ENCODE measurements at regions not wholly inside any gene's neighbourhood (a gene's known extent, or its start where the extent isn't known, plus 50 kb on each side); places are given as distances from the start of the nearest gene placed in this dataset.

DNA sequence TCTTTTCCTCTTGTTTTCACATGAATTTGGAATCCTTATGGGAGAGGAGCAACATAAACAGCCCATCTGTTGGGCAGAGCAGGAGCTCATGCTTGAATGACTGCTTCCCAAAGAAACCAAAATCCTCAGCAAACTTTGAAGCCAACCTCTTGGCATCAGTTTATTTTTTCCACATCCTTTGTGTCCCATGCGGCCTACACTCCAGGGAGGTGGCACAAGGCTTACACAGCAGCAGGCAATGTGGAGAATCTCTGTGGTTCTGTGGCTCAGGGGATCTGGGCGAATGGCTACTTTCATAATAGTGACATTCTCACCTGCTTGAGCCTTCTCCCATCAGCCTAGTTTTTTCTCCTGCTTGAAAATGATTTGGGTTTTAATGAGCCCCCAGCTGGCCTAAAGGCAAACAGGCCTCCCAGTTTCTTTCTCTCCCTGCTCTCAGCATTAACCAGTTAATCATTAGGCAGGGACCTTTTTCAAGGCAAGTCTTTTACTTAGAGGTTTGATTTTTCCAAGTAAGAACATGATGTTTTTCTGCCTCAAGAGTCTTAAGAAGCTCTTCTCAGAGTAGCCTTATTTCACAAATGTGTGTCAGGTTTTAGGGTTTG, 370.3 kb downstream of the ARHGEF28 start:
- no peak for DNase-seq

DNA sequence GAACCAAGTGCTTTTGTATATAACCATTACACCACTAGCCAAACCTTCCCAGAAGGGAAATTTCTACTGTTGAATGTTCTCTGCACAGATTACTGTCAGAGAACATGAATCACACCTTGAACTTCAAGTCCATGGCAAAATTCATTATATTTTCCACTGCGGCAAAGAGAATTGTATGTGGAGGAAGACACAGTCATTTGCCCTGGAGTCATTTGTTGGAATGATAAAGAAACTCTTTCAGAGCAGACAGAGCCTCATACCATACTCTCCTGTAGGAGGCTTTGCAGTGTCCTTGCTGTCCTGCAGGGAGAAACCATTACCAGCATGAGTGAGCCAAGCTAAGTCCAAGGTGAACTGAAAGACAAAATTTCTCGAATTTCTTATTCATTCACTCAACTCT, 369.0 kb downstream of the ARHGEF28 start:
- no peak for DNase-seq

Data from retina (tissue), 1 donor.